Activated T-cell treated with anti-CD3 and anti-CD28 coated beads, Interleukin-2, amount 50 U/mL, for 1 hour (primary cell): ENCODE measurements at regions not wholly inside any gene's neighbourhood (a gene's known extent, or its start where the extent isn't known, plus 50 kb on each side); places are given as distances from the start of the nearest gene placed in this dataset.
"Not testable (repeated sequence)": the region's sequence is repeated elsewhere in the genome, so short reads cannot be mapped to it uniquely, and the experiment has no call there.

ENCODE experiments used
- DNase-seq: peaks from one replicate; pipeline ENCODE4 v3.0.0-alpha.2; 2020

DNA sequence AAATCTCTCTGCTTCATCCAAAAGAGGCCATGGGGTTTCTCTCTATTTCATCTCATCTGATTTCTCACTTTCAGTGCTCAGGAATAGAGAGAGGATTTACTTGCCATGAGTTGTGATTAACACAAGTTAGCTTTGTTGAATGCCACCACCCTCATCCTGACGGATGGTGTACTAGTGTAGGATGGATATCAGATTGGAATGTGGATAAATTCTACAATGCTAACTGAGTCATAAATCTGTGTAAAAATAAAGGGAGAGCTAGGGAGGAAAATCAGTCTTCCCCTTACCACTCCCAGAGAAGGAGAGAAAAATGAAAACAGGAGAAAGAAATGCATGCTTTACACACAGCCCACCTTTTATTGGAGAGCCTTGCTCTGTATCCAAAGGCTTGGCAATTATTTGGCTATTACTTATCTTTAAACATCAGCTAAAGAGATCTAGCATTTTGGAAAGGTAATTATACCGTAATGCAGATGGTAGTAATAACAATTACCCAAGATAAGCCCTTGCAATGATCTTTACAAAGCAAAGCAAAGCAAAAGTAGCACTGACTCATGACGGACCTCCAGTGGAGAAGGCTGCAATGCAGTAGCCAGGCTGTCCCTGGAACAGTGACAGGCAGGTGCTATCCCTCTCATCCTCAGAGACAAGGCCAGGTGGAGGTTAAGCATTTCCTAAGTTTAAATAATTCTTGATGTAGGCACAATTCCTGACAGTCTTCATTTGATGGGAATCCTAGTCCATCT is 306.3 kb upstream of the PPARGC1A start:
- DNase-seq = no peak

DNA sequence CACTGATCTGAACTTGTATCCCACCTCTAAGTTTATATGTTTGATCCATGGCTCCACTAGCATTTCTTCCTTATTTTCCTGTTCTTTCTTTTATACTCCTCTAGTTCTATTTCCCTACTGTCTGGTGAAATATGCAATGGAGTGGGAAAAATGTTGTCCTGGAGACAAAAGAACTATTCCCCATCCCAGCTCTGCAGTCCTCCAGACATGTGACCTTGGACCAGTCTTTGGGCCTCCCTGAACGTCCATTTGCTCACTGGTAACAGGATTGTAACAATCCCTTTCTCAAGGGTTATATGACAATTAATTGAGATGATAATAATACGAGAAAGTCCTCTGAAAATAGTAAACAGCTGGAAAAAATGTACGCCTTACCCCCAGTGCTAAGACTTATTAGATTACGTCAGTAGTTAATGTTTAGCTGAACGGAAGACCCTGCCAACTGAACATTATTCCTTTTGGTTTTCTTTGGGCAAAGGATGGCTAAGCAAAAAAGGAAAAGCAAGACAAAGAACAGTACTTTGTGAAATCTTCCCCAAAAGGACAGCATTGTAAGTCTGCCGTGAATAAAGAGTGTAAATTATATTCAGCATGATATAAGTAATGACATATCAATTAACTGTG is 302.3 kb upstream of the PPARGC1A start:
- no peak for DNase-seq

DNA sequence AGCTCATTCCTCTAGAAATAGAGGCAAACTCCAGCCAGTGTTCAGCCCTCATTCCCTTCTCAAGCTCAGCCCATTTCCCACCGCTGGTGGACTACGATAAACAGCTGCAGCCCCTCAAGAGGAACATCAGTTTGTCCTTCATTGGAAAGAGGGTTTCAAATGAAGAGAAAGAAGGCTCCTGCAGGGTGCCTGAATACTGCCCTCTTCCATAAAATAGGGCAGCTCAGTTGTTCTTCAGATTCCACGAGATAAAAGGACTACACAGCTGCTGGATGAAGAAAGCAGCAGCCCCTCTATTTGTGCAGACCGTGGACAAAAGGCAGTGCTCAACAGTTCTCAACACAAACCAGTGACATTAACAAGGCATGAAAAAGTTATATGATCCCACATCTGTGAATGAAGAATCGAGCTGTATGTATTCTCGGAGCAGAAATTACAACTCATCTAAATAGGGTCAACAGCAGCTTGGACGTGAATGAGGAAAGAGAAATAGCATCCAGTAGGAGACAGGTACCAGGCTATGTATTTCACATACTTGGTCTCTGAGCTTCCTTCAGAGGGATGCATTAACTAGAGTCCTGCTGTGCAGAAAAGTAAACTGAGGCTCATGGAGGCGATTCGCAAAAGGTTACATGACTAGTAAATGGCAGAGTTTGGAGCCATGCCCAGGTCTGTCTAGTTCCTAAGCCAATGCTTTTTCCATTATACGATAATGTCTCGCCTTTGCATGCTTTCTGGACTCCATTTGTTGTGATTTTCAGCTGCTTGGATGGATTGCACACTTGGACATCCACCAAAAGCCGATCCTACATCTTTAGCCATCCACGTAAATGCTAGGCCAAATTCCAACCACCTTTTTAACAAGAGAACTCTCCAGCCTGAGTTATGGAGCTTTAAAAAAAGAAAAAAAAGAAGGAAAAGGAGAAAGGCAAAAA is 301.2 kb upstream of the PPARGC1A start:
- no peak for DNase-seq

DNA sequence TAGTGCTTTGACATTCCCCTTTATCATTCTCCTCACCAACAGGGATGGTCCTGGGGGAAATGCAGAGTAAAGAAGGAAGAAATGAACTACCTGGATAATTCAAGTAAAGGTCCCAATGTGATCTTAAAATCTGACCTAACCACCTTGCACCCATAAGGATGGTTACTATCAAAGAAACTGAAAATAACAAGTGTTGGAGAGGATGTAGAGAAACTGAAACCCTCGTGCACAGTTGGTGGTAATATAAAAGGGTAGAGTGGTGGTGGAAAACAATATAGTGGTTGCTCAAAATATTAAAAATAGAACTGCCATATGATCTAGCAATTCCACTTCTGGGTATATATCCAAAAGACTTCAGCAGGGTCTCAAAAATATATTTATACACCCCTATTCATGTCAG is 298.6 kb upstream of the PPARGC1A start:
- no peak for DNase-seq

DNA sequence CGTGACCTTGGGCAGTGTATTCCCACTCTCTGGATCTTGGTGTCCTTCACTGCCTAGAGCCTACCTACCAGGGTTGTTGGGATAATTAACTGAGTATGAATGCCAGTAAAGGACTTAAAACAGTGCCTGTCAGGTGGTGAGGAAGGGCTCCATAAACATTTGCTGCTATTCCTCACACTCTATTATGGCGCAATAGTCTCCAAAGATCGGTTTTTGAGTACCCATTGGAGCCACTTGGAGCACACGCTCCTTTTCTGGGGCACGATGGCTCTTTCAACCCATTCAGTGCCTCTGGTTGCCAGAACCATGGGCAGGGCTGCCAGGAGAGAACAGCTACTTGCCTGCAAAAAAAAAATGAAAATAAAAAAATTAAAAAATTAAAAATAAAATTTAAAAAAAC is 296.6 kb upstream of the PPARGC1A start:
- DNase-seq = no peak

DNA sequence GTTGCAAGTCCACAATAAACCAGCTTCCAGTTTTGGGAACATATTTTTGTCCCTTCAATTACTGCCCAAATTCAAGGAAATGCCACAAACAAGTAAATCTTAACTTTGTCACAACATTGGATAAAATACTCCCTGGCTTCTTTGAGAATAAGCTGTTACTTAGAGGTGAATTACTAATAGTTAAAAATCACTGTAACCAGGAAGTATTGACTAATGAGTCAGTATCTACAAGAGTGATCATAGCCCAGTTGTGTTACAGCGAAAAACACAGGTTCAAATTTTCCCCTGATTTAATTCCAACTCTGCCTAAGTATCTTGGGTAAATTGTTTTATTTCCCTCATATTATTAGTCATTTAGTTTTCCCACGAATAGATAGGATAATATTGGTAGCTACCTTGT is 291.2 kb upstream of the PPARGC1A start:
- DNase-seq = no peak

DNA sequence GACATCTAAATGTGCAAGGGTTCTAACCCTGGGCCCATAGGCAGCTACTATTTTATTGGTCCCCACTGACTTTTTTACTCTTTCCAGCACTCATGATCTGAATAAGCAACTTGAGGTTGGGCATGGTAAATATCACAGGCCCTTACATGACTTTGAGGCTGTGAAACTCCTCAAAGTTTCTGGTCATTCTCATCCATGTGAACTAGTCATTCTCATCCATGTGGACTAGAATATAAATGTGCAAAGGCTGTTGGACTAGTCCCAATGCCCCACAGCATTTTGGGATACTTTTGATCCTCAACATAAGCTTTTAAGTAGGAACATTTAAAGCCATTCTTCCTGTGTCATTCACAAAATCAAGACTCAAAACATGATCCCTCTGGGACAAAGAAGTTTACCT is 290.7 kb upstream of the PPARGC1A start:
- no peak for DNase-seq

DNA sequence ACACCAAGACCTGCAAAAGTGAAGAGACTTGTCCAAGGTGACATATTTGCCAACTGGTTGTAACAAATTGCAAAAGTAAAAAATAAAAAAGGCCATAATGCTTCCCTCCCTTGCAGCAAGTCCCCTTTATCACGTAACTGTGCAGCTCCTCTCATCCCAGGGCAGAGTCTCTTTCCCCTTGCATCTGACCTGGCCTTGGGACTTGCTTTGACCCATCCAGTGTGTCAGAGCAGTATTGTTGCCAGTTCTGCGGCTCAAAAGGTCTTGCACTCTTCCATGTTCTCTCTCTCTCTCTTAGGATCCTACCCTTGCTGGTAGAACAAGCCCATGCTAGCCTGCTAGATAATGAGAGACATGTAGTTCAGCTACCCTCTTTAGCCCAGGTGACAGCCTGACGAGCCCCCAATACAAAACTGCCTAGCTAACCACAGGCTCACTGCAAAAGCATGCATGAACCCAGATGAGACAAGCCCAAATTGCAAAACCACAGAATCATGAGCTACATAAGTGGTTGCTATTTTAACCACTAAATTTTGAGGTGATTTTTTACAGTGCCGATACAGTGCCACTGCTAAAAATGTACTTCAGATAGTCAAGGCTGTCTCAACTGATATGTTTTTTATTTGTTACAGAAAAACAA is 289.5 kb upstream of the PPARGC1A start:
- DNase-seq = no peak

DNA sequence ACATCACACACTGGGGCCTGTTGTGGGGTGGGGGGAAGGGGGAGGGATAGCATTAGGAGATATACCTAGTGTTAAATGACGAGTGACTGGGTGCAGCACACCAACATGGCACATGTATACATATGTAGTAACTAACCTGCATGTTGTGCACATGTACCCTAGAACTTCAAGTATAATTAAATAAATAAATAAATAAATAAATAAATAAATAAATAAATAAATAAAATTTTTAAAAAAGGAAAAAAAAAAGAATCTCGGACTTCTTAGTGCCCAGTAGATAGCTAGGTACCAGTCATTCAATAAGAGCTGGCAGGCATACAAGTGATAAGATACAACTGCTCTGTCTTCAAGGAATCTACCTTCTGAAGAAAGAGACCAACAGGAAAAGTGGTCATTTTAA is 287.6 kb upstream of the PPARGC1A start:
- not testable (repeated sequence) for DNase-seq

DNA sequence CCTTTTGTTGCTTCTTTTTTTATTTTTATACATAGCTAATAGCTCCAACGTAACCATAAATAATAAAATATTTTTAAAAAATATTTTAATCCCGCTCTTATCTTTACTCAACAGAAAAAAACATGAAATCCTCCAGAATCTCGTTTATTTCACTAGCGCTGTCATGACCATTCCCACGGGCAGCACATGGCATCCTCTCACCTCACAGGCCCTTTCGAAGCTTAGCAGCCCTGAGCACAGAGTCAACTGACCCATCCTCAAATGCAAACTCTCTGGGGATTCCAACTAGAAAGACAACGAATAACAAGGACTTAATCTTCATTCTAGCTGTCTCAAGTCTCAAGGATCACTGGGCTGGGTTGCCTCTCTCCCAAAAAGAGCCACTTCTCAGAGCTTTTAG is 285.9 kb upstream of the PPARGC1A start:
- DNase-seq = no peak

DNA sequence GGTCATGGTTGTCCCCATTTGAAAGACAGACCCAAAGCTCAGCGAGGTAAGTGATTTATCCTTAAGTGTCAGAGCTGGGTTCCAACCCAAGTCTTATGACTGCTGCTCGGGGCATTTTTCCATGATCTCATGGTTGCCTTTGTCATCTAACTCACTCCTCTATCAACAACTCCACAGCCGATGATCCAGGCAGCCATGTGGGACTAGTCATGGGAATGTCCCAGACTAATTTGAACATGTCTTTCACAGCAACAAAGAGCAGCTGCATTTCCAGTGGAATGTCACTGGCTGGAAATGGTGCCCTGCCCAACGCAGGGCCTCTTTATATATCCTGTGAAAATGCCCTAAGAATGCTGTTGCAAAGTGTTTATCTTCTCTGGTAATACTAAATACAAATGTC is 284.8 kb upstream of the PPARGC1A start:
- DNase-seq = no peak

DNA sequence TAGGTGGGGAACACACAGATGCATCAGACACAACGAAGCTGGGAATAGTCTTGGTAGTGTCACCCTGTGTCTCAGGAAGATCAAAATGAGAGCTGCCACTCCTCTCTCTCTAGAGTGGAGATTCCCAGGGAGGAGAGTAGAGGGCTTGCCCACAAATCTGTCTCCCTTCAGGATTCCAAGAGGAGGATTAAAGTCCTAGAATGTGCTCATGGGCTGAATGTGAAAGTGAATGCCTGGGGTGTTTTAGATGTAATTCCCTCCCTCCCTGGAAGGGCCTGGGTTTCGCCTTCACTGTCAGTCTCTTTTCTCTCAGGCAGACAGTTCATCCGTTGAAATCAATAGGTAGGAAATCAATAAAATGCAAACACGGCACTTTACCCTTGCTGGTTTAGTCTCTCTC is 282.6 kb upstream of the PPARGC1A start:
- DNase-seq = no peak

DNA sequence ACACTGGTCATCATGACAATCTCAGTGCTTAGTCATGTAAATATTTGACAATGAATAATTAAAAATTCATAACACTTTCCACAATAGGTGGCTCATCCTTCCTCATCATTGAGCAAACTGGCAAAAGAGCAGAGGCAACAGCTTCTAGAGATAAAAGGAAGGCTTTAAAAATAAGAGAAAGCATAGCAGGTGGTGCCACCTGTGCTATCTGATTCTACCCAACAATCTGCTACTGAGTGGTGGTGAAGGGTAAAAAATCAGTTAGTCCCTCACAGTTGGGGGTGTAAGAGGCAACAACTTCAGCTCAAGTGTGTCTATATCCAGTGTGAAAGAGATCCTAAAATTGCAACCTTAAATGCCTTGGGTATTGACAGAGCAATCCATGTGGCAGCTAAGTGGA is 280.1 kb upstream of the PPARGC1A start:
- no peak for DNase-seq

DNA sequence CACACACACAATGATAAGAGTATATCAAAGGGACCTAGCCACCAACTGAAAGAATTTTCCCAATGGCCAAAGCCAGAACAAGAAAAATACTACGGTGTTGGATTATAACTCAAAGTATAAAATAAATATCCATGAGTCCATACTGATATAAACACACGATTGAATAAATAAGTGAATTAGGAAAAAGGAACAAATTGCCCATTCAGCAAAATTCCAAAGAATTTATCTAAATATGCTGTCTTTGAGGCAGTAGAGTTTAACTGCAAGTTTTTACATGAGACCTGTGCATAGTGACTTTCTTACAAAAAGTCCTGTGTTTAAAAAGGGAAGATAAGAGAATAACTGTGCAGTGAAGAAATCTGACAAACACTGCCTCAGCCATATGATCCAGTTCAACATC is 278.8 kb upstream of the PPARGC1A start:
- DNase-seq = no peak

DNA sequence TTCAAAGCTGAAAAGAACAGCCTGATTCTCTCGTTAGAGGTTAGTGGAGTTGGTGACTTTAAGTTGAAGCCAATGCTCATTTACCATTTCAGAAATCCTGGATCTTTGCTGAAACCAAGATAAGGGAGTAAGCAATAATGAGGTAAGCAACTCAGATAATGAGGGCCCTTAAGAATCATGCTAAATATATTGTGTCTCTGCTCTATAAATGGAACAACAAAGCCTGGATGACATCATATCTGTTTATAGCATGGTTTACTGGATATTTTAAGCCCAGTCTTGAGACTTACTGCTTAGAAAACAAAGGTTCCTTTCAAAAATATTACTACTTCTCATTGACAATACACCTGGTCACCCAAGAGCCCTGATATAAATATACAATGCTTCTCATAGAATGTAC is 276.7 kb upstream of the PPARGC1A start:
- DNase-seq = no peak

DNA sequence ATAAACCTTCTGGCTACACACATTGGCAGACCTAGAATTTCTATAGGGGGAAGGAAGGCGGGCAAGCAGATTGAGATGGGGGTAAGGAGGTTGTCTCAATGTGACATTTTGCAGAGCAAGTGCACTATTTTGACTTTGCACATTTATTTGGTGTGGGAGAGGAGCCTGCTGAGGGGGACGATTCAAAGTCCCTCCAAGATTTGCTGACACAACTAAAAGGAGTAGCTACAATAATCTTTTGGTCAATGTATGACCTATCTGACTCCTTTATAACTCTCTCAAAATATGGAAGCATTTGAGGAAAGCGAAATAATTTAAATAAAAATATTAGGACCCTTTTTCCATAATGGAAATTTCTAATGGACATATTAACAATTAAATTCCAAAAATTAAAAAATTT is 274.9 kb upstream of the PPARGC1A start:
- no peak for DNase-seq

DNA sequence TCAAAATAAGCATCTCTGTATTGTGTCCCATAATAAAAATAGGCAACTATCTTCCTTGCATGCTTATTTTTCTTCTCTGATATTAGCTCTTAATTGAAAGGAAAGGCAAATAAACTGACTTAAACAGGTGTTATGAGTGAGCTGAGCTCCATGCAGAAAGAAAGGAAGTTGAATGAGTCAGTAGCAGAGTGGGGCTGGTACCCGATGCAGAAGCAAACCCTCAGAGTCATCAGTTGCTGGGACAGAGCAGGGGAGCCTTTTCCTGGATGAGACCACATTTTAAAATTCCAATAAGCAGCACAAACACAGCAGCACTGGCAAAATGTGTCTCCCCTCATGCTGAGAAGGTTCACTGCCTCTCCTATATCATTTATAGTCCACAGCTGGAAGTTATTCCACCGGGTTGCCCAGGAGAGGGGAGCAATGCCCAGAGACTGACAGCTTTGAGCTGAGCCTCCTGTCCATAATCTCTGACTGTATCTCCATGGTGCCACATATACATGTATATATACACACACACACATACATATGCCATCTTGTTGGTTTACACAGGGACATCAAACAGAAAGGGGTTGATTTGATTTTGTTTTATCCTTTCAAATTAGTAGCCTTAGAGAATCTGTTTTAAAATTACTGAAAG is 274.3 kb upstream of the PPARGC1A start:
- DNase-seq = no peak

DNA sequence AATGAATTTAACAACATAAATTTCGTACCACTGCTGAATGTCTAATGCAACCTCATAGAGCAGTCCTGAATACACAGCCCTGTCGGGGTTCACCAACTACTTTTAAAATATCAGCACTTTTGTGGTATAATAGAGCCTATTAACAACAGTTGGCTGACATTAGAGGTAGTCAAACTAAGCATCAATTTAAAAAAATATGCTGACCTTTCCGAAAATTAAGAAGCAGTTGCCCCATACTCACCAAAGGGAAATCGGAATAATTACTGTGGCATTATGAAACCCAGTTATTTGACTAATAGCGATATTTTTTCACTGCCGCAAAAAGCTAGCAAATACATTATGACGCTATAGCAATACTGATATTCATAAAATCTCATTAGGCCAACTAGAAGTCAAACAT is 273.5 kb upstream of the PPARGC1A start:
- no peak for DNase-seq

DNA sequence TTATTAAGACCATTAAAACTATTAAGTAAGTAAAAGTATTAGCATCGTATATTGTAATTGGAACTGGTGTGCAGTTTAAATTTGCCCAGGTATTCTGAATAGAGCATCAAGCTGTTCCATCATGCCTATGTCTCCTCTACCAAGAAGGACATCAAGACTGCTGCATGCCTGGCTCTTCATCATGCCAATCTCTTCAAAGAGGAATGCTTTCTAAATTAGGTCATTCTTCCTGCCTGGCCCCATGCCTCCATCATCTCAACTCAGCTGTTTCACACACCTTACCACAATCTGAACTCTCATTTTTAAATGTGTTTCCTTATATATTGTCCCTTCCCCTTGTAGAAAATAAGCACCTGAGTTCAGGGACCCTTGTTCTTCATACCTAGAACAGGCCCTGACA is 270.5 kb upstream of the PPARGC1A start:
- DNase-seq = no peak

DNA sequence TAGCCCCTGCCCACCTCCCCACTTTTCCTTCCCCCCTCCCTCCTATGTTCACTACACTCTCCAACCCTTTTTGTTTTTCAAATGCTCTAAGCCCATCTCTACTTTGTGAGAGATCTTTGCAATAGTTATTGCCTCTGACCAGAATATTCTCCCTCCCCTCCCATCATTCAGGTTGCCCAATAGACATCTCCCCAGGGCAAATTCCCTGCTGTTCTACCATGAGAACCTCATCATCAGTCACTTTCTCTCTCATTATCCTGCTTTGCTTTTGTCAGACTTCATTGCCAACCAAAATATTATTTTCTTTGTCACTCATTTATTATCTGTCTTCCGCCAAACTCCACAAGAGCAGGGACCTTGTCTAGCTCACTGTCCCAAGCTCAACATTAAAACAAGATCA is 268.2 kb upstream of the PPARGC1A start:
- DNase-seq = no peak

DNA sequence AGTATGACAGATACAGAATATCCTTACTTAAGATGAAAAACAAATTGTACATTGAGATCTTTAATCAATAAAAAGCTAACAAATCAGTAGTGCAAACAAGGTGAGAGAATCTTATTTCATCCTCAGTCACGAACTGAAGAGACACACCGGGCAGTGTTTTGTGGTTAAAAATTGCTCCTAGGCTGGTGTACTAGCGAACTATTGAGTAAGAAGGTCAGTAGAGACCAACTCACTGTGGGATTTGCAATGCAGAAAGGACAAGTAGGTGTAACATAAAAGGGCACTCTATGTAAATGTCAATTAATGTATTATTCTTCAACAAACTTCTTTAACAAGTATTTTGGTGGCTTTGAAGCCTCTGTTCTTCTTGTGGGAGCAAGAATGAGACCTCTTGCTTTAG is 260.2 kb upstream of the PPARGC1A start:
- DNase-seq = no peak

DNA sequence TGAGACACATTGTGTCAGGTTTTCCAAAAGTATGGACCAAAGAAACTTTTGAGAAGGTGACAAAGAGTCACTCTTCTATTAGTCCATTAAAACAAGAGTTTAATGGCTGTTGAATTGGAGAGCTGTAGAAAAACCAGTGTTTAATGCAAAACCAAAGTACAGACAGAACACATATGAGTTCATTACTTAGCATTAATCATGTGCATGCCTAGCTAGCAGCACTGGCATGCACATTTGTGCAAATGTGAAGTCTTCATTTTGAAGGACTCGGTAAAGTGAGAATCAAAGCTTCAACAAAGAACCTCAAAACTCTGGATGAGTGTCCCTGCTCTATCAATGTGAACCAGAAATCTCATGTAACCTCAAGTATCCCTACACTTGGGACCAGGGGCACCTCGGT is 256.3 kb upstream of the PPARGC1A start:
- DNase-seq = no peak

DNA sequence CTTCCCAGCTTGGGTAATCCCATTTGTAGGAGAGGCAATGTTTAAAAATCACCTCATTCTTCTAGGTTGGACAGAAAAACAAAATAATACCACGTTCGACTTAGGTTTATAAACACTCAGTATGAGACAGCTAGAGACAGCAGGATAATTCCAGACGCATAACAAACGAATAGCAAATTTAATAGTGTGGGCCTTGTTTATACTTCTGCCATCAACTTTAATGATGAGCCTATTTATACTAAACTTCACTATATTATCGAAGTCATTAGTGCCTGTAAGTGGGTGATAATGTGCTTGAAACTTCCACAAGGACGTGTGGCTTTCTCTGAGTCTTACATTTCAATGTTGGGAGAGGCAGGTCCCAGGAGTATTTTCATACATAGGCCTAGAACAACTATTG is 255.7 kb upstream of the PPARGC1A start:
- DNase-seq = no peak
